IMR-90 (cell line): ENCODE measurements at regions not wholly inside any gene's neighbourhood (a gene's known extent, or its start where the extent isn't known, plus 50 kb on each side); places are given as distances from the start of the nearest gene placed in this dataset.

Experiments used
- ATAC-seq: fragments of 200-7000 bp; cut with Tn5 transposase; 2 replicates; pipeline ENCODE4 v1.9.1; 2020; ENCODE audit warnings: low read depth, mild to moderate bottlenecking, moderate library complexity
- BruUV-seq: library from RNA; stranded (reverse); fragments of 400-500 nt; replicated peaks from 2 replicates; lab custom pipeline; 2021; lab: Mats Ljungman, UMichigan
- CTCF ChIA-PET: fragments of 300-600 bp; formaldehyde crosslinking; extraction: SDS; loops from one replicate; lab custom pipeline; 2021; ENCODE audit warnings: antibody characterized with exemption; lab: Yijun Ruan, JAX
- POLR2A ChIA-PET: fragments of 300-600 bp; sonication (Branson Sonifier 250); formaldehyde crosslinking; loops from one replicate; lab custom pipeline; 2022; ENCODE audit warnings: antibody characterized with exemption; ENCODE audit not compliant: unreplicated experiment; lab: Charles Lee
- DNase-seq: peaks from one replicate; pipeline ENCODE4 v3.0.0; 2013
- H2AFZ ChIP-seq: replicated peaks from 2 replicates; pipeline ENCODE3; 2013; ENCODE audit warnings: low read length, mild to moderate bottlenecking; ENCODE audit not compliant: poor library complexity
- H2AK5ac ChIP-seq: 2 replicates; pipeline ENCODE4 v1.6.1; 2013; ENCODE audit warnings: low read depth, low read length, inconsistent platforms
- H2AK9ac ChIP-seq: replicated peaks from 2 replicates; pipeline ENCODE3; 2013; ENCODE audit warnings: mild to moderate bottlenecking, low read depth, low read length, moderate library complexity; ENCODE audit not compliant: poor library complexity
- H2BK120ac ChIP-seq: 2 replicates; pipeline ENCODE4 v1.6.1; 2013; ENCODE audit warnings: low read depth, low read length, inconsistent platforms
- H2BK15ac ChIP-seq: 3 replicates; pipeline ENCODE4 v1.6.1; 2013; ENCODE audit warnings: low read depth, low read length, inconsistent platforms
- H2BK20ac ChIP-seq: 2 replicates; pipeline ENCODE4 v1.6.1; 2013; ENCODE audit warnings: low read depth, mild to moderate bottlenecking, inconsistent platforms, low read length, moderate library complexity
- H2BK5ac ChIP-seq: 2 replicates; pipeline ENCODE4 v1.6.1; 2013; ENCODE audit warnings: mild to moderate bottlenecking, low read depth, low read length, inconsistent platforms; ENCODE audit not compliant: poor library complexity, severe bottlenecking
- H3K14ac ChIP-seq: replicated peaks from 2 replicates; pipeline ENCODE4 v1.6.1; 2013; ENCODE audit warnings: low read depth, low read length, inconsistent platforms
- H3K18ac ChIP-seq: 2 replicates; pipeline ENCODE4 v1.6.1; 2013; ENCODE audit warnings: low read depth, low read length, control low read depth
- H3K23ac ChIP-seq: 2 replicates; pipeline ENCODE4 v1.6.1; 2013; ENCODE audit warnings: low read depth, low read length, inconsistent platforms
- H3K27ac ChIP-seq: 2 replicates; pipeline ENCODE4 v1.5.1; 2013; ENCODE audit warnings: mild to moderate bottlenecking, control low read depth, low read length; ENCODE audit not compliant: insufficient read depth
- H3K27me3 ChIP-seq: 2 replicates; pipeline ENCODE4 v1.6.1; 2013; ENCODE audit warnings: low read length; ENCODE audit not compliant: control insufficient read depth, insufficient read depth
- H3K36me3 ChIP-seq: 2 replicates; pipeline ENCODE4 v1.6.1; 2013; ENCODE audit warnings: low read length, mixed read lengths; ENCODE audit not compliant: control insufficient read depth, insufficient read depth
- H3K4ac ChIP-seq: 2 replicates; pipeline ENCODE4 v1.6.1; 2013; ENCODE audit warnings: low read depth, low read length, inconsistent platforms
- H3K4me1 ChIP-seq: 2 replicates; pipeline ENCODE4 v1.6.1; 2013; ENCODE audit warnings: low read length, mixed read lengths; ENCODE audit not compliant: control insufficient read depth, insufficient read depth
- H3K4me2 ChIP-seq: 2 replicates; pipeline ENCODE4 v1.6.1; 2013; ENCODE audit warnings: low read depth, mild to moderate bottlenecking, control low read depth, low read length, moderate library complexity
- H3K4me3 ChIP-seq: 2 replicates; pipeline ENCODE4 v1.5.1; 2013; ENCODE audit warnings: low read depth, mild to moderate bottlenecking, control low read depth, low read length, moderate library complexity; ENCODE audit not compliant: insufficient read depth
- H3K56ac ChIP-seq: 2 replicates; pipeline ENCODE4 v1.6.1; 2013; ENCODE audit warnings: low read length, inconsistent platforms; ENCODE audit not compliant: insufficient read depth; ENCODE audit errors: extremely low read depth
- H3K79me1 ChIP-seq, 2 experiments: 2 replicates each; pipeline ENCODE4 v1.6.1; 2013; ENCODE audit warnings: low read length in 2 of 2, inconsistent platforms in 1 of 2, low read depth in 1 of 2
- H3K9ac ChIP-seq: 2 replicates; pipeline ENCODE4 v1.6.1; 2013; ENCODE audit warnings: low read depth, low read length, control low read depth
- H3K9me1 ChIP-seq: 2 replicates; pipeline ENCODE4 v1.6.1; 2013; ENCODE audit warnings: low read length, inconsistent platforms; ENCODE audit not compliant: insufficient read depth
- H3K9me3 ChIP-seq: 2 replicates; pipeline ENCODE4 v1.6.1; 2013; ENCODE audit warnings: low read length; ENCODE audit not compliant: control insufficient read depth, insufficient read depth
- H4K20me1 ChIP-seq: 2 replicates; pipeline ENCODE4 v1.6.1; 2013; ENCODE audit warnings: low read length, inconsistent platforms; ENCODE audit not compliant: insufficient read depth
- H4K5ac ChIP-seq: 2 replicates; pipeline ENCODE4 v1.6.1; 2013; ENCODE audit warnings: mild to moderate bottlenecking, low read depth, low read length, control low read depth
- H4K8ac ChIP-seq, 2 experiments: 2 replicates each; pipeline ENCODE4 v1.6.1; 2013; ENCODE audit warnings: low read depth in 2 of 2, low read length in 2 of 2, control low read depth in 1 of 2, inconsistent platforms in 1 of 2
- H4K91ac ChIP-seq: 2 replicates; pipeline ENCODE4 v1.6.1; 2013; ENCODE audit warnings: low read depth, low read length, inconsistent platforms; ENCODE audit not compliant: insufficient read depth
- MXI1 ChIP-seq: IDR thresholded peaks from 2 replicates; pipeline ENCODE4 v1.6.1; 2012; ENCODE audit warnings: low read depth, mild to moderate bottlenecking, low read length, moderate library complexity, borderline replicate concordance
- RCOR1 ChIP-seq: IDR thresholded peaks from 2 replicates; pipeline ENCODE4 v1.6.1; 2012; ENCODE audit warnings: mild to moderate bottlenecking, low read length, improper control_type of control experiment; ENCODE audit not compliant: insufficient replicate concordance
- RFX5 ChIP-seq: IDR thresholded peaks from 2 replicates; pipeline ENCODE4 v1.8.0; 2012; ENCODE audit warnings: low read depth, mild to moderate bottlenecking, low read length, moderate library complexity
- SMC3 ChIP-seq: fragments of 150-350 bp; IDR thresholded peaks from 2 replicates; pipeline ENCODE4 v1.6.1; 2016; ENCODE audit warnings: low read depth, mild to moderate bottlenecking, antibody characterized with exemption, low read length, moderate library complexity
- WGBS, 2 experiments: methylation state at CpG; one replicate each; pipeline versions ENCODE4 v1.1.5 to v1.1.7; 2013; ENCODE audit warnings: missing lambda C conversion rate in 2 of 2; ENCODE audit not compliant: insufficient read length in 1 of 2; ENCODE audit errors: extremely low coverage in 2 of 2; 5-methylcytosine and 5-hydroxymethylcytosine counted together
- dilution Hi-C: fragments of 300-500 bp; cut with HindIII; formaldehyde crosslinking; loops from one replicate; pipeline ENCODE4 v1.14.3; 2018; ENCODE audit warnings: low sequenced_read_pairs; ENCODE audit not compliant: unreplicated experiment
- in situ Hi-C: fragments of 300-500 bp; cut with MboI; formaldehyde crosslinking; loops from 3 replicates; pipeline ENCODE4 v1.14.3; 2019; ENCODE audit warnings: low sequenced_read_pairs, inconsistent platforms, mixed read lengths
- intact Hi-C: fragments of 100-400 bp; cut with micrococcal nuclease; formaldehyde crosslinking; loops from 2 replicates; pipeline ENCODE4 v1.10.0; 2022
- TF ChIP-seq, protein P1 (sequence below): fragments of 150-350 bp; IDR thresholded peaks from 2 replicates; pipeline ENCODE4 v1.6.1; 2017; ENCODE audit warnings: mild to moderate bottlenecking, antibody characterized with exemption, low read length, low read depth

DNA sequence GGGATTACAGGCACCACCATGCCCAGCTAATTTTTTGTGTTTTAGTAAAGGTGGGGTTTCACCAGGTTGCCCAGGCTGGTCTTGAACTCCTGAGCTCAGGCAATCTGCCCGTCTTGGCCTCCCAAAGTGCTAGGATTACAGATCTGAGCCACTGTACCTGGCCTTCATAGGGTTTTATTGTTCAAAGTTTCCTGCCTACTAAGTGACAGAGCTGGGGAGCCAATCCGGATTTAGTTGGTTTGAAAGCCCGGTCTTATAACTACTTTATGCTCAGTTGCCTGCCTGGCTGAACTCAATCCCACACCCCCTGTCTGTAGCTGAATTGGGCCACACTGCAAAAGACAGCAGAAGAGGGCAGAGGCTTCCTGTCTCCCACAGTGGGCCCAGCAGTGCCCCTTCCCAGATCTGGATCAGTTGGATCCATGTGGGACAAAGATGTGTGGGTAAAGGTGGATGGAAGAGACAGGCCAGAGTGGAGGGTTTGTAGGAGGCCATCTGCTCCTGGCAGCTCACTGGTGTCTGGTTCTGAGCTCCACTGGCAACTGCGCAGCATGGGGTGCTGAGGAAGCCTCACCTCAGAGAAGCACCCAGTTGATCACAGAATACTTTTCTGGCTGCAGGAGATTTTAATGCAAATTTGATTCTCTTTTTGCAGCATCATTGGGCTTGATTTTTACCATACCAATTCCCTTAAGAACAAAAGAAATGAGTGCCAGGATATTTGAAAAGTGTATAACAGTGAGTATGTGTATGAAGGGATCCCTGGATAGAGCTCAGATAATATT lies 144.9 kb downstream of the DDX1 start:
- POLR2A ChIA-PET, result no interaction called here
- dilution Hi-C loops, result no loop called here
- Histone ChIP-seq H3K27ac (no peak overlapping the region), H3K36me3 (no peaks in the 10 kb centered on the region), H3K4me1 (no peaks in the 10 kb centered on the region), H3K23ac (no peak overlapping the region), H3K14ac (no peak overlapping the region), H2BK5ac (no peak overlapping the region), H2BK120ac (no peak overlapping the region), H3K4ac (no peak overlapping the region), H3K18ac (no peak overlapping the region), H3K56ac (no peak overlapping the region), H2BK15ac (no peak overlapping the region), H2BK20ac (no peak overlapping the region), H2AK9ac (no peak overlapping the region), H3K4me2 (no peak overlapping the region), H3K9me3 (no peaks in the 10 kb centered on the region), H3K9me1 (no peaks in the 10 kb centered on the region), H4K20me1 (no peaks in the 10 kb centered on the region), H2AK5ac (no peak overlapping the region), H3K27me3 (peaks cover 14% of the 10 kb centered on the region), H4K91ac (no peak overlapping the region), H4K5ac (no peak overlapping the region), H3K9ac (no peak overlapping the region), H4K8ac (no peak overlapping the region), H2AFZ (no peak overlapping the region), H3K4me3 (no peak overlapping the region), H3K79me1 (no peaks in the 10 kb centered on the region)
- ATAC-seq, result no peak
- in situ Hi-C loops, result no loop called here
- BruUV-seq, result no TSS peak
- TF ChIP-seq RCOR1 (no peak), SMC3 (no peak), MXI1 (no peak), RFX5 (no peak)
- TF ChIP-seq, protein P1, sequence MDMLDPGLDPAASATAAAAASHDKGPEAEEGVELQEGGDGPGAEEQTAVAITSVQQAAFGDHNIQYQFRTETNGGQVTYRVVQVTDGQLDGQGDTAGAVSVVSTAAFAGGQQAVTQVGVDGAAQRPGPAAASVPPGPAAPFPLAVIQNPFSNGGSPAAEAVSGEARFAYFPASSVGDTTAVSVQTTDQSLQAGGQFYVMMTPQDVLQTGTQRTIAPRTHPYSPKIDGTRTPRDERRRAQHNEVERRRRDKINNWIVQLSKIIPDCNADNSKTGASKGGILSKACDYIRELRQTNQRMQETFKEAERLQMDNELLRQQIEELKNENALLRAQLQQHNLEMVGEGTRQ, result no peak
- WGBS, 2 experiments, result no CpG with 5 or more reads among the region's 4 CpGs
- CTCF ChIA-PET, result no interaction called here
- intact Hi-C loops, result loop anchor here (10.0 kb wide), 1 partner anchor 888 kb away; no protein-coding TSS in a partner anchor
- DNase-seq, result no peak
